HG03159 (cell line): ENCODE measurements at regions not wholly inside any gene's neighbourhood (a gene's known extent, or its start where the extent isn't known, plus 50 kb on each side); places are given as distances from the start of the nearest gene placed in this dataset.

ENCODE experiments used
- ATAC-seq: cut with Tn5 transposase; IDR thresholded peaks from one replicate; pipeline ENCODE4 v1.9.1; 2021; ENCODE audit warnings: mild to moderate bottlenecking, moderate library complexity; ENCODE audit not compliant: unreplicated experiment

GRCh38 chr15:69782809-69783208 is 314.9 kb downstream of the TLE3 start:
- no peak for ATAC-seq

GRCh38 chr15:69783211-69783610 is 314.5 kb downstream of the TLE3 start:
- ATAC-seq = no peak

GRCh38 chr15:69784798-69785566 is 312.7 kb downstream of the TLE3 start:
- no peak for ATAC-seq

- ATAC-seq = no peak
Observed at GRCh38 chr15:69786136-69786701, 311.5 kb downstream of the TLE3 start.

- no peak for ATAC-seq
Observed at GRCh38 chr15:69787791-69788190, 309.9 kb downstream of the TLE3 start.

- ATAC-seq = no peak
Observed at GRCh38 chr15:69789648-69790393, 307.9 kb downstream of the TLE3 start.

GRCh38 chr15:69790632-69791031 is 307.1 kb downstream of the TLE3 start:
- ATAC-seq = no peak

- ATAC-seq = no peak
Observed at GRCh38 chr15:69792823-69793222, 304.9 kb downstream of the TLE3 start.

- no peak for ATAC-seq
Observed at GRCh38 chr15:69793431-69793780, 304.3 kb downstream of the TLE3 start.

GRCh38 chr15:69793781-69794451 is 303.8 kb downstream of the TLE3 start:
- no peak for ATAC-seq

- no peak for ATAC-seq
Observed at GRCh38 chr15:69794645-69795469, 302.9 kb downstream of the TLE3 start.

GRCh38 chr15:69795601-69796000 is 302.1 kb downstream of the TLE3 start:
- no peak for ATAC-seq

GRCh38 chr15:69797051-69797595 is 300.6 kb downstream of the TLE3 start:
- no peak for ATAC-seq

GRCh38 chr15:69797615-69798014 is 300.1 kb downstream of the TLE3 start:
- no peak for ATAC-seq

GRCh38 chr15:69798481-69799250 is 299.1 kb downstream of the TLE3 start:
- no peak for ATAC-seq

GRCh38 chr15:69801144-69801543 is 296.6 kb downstream of the TLE3 start:
- no peak for ATAC-seq

GRCh38 chr15:69802432-69802831 is 295.3 kb downstream of the TLE3 start:
- no peak for ATAC-seq

- ATAC-seq = no peak
Observed at GRCh38 chr15:69804786-69805185, 292.9 kb downstream of the TLE3 start.

GRCh38 chr15:69805248-69805953 is 292.3 kb downstream of the TLE3 start:
- no peak for ATAC-seq
